ENCODE measurements at regions not wholly inside any gene's neighbourhood (a gene's known extent, or its start where the extent isn't known, plus 50 kb on each side); places are given as distances from the start of the nearest gene placed in this dataset.

DNA sequence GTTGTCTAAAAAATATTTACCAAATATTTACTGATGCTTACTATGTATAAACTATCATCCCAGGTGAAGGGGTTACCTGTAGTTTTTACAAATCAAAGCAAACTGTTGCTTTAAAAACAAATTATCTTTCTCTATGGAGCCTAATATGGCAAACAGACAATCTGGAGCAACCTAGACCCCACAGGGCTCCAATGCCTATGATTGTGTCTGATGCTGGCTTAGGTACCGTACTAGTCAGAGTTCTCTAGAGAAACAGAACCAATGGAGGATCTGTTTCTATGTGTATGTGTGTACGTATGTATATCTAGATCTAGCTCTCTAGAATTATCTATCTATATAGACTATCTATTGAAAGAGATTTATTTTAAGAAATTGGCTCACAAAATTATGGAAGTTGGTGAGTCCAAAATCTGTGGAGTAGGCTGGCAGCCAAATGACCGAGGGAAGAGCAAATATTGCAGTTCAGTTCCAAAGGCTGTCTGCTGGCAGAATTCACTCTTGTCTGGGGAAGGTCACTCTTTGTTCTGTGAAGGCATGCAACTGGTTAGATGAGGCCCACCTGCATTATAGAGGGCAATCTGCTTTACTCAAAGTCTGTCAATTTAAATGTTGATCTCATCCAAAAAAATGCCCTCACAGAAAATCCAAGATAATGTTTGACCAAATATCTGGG, 127.1 kb upstream of the ENPEP start:
- TF ChIP-seq, protein P1, sequence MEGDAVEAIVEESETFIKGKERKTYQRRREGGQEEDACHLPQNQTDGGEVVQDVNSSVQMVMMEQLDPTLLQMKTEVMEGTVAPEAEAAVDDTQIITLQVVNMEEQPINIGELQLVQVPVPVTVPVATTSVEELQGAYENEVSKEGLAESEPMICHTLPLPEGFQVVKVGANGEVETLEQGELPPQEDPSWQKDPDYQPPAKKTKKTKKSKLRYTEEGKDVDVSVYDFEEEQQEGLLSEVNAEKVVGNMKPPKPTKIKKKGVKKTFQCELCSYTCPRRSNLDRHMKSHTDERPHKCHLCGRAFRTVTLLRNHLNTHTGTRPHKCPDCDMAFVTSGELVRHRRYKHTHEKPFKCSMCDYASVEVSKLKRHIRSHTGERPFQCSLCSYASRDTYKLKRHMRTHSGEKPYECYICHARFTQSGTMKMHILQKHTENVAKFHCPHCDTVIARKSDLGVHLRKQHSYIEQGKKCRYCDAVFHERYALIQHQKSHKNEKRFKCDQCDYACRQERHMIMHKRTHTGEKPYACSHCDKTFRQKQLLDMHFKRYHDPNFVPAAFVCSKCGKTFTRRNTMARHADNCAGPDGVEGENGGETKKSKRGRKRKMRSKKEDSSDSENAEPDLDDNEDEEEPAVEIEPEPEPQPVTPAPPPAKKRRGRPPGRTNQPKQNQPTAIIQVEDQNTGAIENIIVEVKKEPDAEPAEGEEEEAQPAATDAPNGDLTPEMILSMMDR (conservative IDR thresholded peaks at IDR 0.05; ENCODE audit: low read depth in 2 of 2): no peak
- no peak for TF ChIP-seq NANOG (IDR thresholded peaks at IDR 0.05; ENCODE audit: borderline replicate concordance)
- TF ChIP-seq EZH2 (IDR thresholded peaks at IDR 0.05; ENCODE audit: low read depth, unreplicated experiment): no peak
- TF ChIP-seq POLR2AphosphoS5 (IDR thresholded peaks at IDR 0.05; ENCODE audit: low read depth): no peak
- no peak for TF ChIP-seq EZH2phosphoT487 (IDR thresholded peaks at IDR 0.05; ENCODE audit: unreplicated experiment)
- no peak for TF ChIP-seq JUNB (IDR thresholded peaks at IDR 0.05; ENCODE audit: unreplicated experiment)
- TF ChIP-seq, protein P2, sequence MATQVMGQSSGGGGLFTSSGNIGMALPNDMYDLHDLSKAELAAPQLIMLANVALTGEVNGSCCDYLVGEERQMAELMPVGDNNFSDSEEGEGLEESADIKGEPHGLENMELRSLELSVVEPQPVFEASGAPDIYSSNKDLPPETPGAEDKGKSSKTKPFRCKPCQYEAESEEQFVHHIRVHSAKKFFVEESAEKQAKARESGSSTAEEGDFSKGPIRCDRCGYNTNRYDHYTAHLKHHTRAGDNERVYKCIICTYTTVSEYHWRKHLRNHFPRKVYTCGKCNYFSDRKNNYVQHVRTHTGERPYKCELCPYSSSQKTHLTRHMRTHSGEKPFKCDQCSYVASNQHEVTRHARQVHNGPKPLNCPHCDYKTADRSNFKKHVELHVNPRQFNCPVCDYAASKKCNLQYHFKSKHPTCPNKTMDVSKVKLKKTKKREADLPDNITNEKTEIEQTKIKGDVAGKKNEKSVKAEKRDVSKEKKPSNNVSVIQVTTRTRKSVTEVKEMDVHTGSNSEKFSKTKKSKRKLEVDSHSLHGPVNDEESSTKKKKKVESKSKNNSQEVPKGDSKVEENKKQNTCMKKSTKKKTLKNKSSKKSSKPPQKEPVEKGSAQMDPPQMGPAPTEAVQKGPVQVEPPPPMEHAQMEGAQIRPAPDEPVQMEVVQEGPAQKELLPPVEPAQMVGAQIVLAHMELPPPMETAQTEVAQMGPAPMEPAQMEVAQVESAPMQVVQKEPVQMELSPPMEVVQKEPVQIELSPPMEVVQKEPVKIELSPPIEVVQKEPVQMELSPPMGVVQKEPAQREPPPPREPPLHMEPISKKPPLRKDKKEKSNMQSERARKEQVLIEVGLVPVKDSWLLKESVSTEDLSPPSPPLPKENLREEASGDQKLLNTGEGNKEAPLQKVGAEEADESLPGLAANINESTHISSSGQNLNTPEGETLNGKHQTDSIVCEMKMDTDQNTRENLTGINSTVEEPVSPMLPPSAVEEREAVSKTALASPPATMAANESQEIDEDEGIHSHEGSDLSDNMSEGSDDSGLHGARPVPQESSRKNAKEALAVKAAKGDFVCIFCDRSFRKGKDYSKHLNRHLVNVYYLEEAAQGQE (IDR thresholded peaks at IDR 0.05; ENCODE audit: unreplicated experiment): no peak
- no peak for TF ChIP-seq CREB1 (CRISPR knock-in tag; IDR thresholded peaks at IDR 0.05; ENCODE audit: low read depth)
- TF ChIP-seq, protein P3, sequence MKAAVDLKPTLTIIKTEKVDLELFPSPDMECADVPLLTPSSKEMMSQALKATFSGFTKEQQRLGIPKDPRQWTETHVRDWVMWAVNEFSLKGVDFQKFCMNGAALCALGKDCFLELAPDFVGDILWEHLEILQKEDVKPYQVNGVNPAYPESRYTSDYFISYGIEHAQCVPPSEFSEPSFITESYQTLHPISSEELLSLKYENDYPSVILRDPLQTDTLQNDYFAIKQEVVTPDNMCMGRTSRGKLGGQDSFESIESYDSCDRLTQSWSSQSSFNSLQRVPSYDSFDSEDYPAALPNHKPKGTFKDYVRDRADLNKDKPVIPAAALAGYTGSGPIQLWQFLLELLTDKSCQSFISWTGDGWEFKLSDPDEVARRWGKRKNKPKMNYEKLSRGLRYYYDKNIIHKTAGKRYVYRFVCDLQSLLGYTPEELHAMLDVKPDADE (IDR thresholded peaks at IDR 0.05): no peak
- no peak for TF ChIP-seq ZNF114 (CRISPR knock-in tag; IDR thresholded peaks at IDR 0.05)
- TF ChIP-seq ZNF331 (CRISPR knock-in tag; IDR thresholded peaks at IDR 0.05; ENCODE audit: low read depth): no peak
- TF ChIP-seq STAT1 (IDR thresholded peaks at IDR 0.05; ENCODE audit: unreplicated experiment): no peak
